ENCODE measurements at regions not wholly inside any gene's neighbourhood (a gene's known extent, or its start where the extent isn't known, plus 50 kb on each side); places are given as distances from the start of the nearest gene placed in this dataset.
"Not testable (repeated sequence)": the region's sequence is repeated elsewhere in the genome, so short reads cannot be mapped to it uniquely, and the experiment has no call there.

DNA sequence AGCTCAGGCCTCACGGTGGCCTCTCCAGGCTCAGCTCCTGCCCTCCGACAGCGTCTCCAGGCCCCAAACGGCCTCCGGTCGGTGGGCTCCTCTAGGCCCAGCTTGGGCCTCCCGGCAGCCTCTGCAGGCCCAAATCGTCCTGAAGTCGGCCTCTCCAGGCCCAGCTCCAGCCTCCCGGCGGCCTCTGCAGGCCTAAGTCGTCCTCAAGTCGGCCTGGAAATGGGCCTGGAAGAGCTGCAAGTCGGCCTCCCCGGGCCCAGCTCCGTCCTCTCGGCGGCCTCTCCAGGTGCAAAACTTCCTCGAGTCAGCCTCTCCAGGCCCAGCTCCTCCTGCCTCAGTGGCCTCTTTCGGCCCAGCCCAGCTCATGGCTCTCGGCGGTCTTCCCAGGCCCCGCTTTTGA lies 156.2 kb upstream of the CDK13 start:
- not testable (repeated sequence) for TF ChIP-seq CTCF, POLR2A (IDR thresholded peaks at IDR 0.05)
